Mammary epithelial cell (primary cell): ENCODE measurements at regions not wholly inside any gene's neighbourhood (a gene's known extent, or its start where the extent isn't known, plus 50 kb on each side); places are given as distances from the start of the nearest gene placed in this dataset.

ENCODE experiments used
- EZH2 ChIP-seq: IDR thresholded peaks from 2 replicates; pipeline ENCODE4 v1.6.1; 2012; ENCODE audit warnings: low read length, inconsistent platforms, borderline replicate concordance
- TF ChIP-seq, protein P1 (sequence below), 2 donors: IDR thresholded peaks in 1 of 2; conservative IDR thresholded peaks in 1 of 2; 2 replicates each; pipeline ENCODE4 v1.5.1; 2011 to 2012; ENCODE audit warnings: inconsistent platforms in 2 of 2, low read length in 2 of 2, mild to moderate bottlenecking in 2 of 2, control low read depth in 1 of 2, low read depth in 1 of 2; ENCODE audit not compliant: insufficient read depth in 1 of 2; ENCODE audit errors: extremely low read depth in 1 of 2

DNA sequence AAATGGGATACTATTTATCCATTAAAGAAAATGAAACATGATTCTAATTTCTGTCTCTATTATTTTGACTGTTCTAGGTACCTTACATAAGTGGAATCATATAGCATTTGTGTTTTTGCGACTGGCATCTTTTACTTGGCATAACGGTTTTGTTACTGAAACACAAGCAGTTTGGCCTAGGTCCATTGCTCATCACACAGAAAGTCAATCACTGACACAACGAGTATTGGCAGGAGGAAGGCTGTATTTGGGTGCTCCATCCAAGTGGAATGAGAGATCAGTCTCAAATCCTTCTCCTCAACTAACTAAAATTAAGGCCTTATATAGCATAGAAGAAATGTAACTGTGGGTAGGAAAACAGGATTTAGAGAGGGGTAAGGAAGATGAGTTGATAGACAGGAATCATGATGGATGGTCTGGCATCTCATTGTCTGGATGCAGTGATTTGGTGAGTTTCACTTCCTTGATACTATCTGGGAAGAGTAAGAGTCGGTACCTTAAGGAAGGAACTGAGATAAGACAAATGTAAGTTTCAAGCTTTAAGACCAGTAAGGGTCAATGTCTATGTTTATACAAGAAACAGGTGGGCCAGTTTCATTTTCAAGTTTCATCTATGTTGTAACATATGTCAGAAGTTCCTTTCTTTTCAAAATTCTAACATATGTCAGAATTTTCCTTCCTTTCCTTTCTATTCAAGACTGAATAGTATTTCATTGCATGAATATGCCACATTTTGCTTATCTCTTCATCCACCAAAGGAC is 276.9 kb upstream of the RAB6C start:
- TF ChIP-seq, protein P1, sequence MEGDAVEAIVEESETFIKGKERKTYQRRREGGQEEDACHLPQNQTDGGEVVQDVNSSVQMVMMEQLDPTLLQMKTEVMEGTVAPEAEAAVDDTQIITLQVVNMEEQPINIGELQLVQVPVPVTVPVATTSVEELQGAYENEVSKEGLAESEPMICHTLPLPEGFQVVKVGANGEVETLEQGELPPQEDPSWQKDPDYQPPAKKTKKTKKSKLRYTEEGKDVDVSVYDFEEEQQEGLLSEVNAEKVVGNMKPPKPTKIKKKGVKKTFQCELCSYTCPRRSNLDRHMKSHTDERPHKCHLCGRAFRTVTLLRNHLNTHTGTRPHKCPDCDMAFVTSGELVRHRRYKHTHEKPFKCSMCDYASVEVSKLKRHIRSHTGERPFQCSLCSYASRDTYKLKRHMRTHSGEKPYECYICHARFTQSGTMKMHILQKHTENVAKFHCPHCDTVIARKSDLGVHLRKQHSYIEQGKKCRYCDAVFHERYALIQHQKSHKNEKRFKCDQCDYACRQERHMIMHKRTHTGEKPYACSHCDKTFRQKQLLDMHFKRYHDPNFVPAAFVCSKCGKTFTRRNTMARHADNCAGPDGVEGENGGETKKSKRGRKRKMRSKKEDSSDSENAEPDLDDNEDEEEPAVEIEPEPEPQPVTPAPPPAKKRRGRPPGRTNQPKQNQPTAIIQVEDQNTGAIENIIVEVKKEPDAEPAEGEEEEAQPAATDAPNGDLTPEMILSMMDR (conservative IDR thresholded peaks at IDR 0.05 in 1 of 2, IDR thresholded peaks at IDR 0.05 in 1 of 2; ENCODE audit: extremely low read depth in 1 of 2, insufficient read depth in 1 of 2, low read depth in 1 of 2, low read length in 2 of 2) = no peak
- no peak for TF ChIP-seq EZH2
